ENCODE measurements at regions not wholly inside any gene's neighbourhood (a gene's known extent, or its start where the extent isn't known, plus 50 kb on each side); places are given as distances from the start of the nearest gene placed in this dataset.
"Not testable (repeated sequence)": the region's sequence is repeated elsewhere in the genome, so short reads cannot be mapped to it uniquely, and the experiment has no call there.

DNA sequence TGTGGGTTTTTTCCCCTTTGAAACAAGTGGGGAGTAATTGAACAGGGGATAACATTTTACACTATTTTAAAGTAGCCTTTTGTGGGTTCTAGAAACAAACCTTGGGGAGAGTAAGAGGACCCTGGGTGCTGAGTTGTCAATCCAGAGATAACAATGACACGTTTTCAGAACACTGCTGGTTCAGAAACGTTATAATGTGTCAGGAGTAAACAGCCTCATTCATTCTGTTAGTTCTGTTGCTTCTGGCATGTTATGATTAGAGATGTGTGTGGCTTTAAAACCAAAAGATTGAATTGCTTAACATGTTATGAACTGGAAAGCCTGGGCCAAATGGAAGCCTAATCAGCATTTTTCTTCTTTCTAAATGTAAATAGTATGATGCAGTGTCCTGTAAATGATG is 680.5 kb upstream of the NOVA1 start:
- H3K4me1 ChIP-seq (ENCODE audit: low read depth): no peaks in the 10 kb centered on the region
- H3K4me3 ChIP-seq: no peak overlapping the region
- TF ChIP-seq, protein P1, sequence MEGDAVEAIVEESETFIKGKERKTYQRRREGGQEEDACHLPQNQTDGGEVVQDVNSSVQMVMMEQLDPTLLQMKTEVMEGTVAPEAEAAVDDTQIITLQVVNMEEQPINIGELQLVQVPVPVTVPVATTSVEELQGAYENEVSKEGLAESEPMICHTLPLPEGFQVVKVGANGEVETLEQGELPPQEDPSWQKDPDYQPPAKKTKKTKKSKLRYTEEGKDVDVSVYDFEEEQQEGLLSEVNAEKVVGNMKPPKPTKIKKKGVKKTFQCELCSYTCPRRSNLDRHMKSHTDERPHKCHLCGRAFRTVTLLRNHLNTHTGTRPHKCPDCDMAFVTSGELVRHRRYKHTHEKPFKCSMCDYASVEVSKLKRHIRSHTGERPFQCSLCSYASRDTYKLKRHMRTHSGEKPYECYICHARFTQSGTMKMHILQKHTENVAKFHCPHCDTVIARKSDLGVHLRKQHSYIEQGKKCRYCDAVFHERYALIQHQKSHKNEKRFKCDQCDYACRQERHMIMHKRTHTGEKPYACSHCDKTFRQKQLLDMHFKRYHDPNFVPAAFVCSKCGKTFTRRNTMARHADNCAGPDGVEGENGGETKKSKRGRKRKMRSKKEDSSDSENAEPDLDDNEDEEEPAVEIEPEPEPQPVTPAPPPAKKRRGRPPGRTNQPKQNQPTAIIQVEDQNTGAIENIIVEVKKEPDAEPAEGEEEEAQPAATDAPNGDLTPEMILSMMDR (IDR thresholded peaks at IDR 0.05; ENCODE audit: low read depth, low read length): no peak
- no peaks in the 10 kb centered on the region for H3K27me3 ChIP-seq
- DNase-seq (ENCODE audit: low read depth in 1 of 2, low spot score in 1 of 2): no peak
- H3K36me3 ChIP-seq: no peaks in the 10 kb centered on the region
- H3K27ac ChIP-seq: no peak overlapping the region
- H3K9me3 ChIP-seq (ENCODE audit: low read depth): no peaks in the 10 kb centered on the region

- Histone ChIP-seq H3K27ac (no peak overlapping the region), H3K4me1 (ENCODE audit: low read depth) (no peaks in the 10 kb centered on the region), H3K27me3 (no peaks in the 10 kb centered on the region), H3K36me3 (no peaks in the 10 kb centered on the region), H3K4me3 (no peak overlapping the region), H3K9me3 (ENCODE audit: low read depth) (no peaks in the 10 kb centered on the region)
- no peak for DNase-seq (ENCODE audit: low read depth in 1 of 2, low spot score in 1 of 2)
- TF ChIP-seq, protein P1 (IDR thresholded peaks at IDR 0.05; ENCODE audit: low read depth, low read length): no peak
Measured at GRCh38 chr14:27305441-27305945, 707.7 kb upstream of the NOVA1 start.

GRCh38 chr14:27312730-27313129 is 714.9 kb upstream of the NOVA1 start:
- H3K4me1 ChIP-seq (ENCODE audit: low read depth); H3K9me3 ChIP-seq (ENCODE audit: low read depth); H3K27me3 ChIP-seq; H3K4me3 ChIP-seq; H3K27ac ChIP-seq; H3K36me3 ChIP-seq; DNase-seq (ENCODE audit: low read depth in 1 of 2, low spot score in 1 of 2): not testable (repeated sequence)

GRCh38 chr14:27314231-27314630 is 716.4 kb upstream of the NOVA1 start:
- Histone ChIP-seq H3K9me3 (ENCODE audit: low read depth) (no peaks in the 10 kb centered on the region), H3K36me3 (no peaks in the 10 kb centered on the region)
- TF ChIP-seq, protein P1 (IDR thresholded peaks at IDR 0.05; ENCODE audit: low read depth, low read length): no peak

DNA sequence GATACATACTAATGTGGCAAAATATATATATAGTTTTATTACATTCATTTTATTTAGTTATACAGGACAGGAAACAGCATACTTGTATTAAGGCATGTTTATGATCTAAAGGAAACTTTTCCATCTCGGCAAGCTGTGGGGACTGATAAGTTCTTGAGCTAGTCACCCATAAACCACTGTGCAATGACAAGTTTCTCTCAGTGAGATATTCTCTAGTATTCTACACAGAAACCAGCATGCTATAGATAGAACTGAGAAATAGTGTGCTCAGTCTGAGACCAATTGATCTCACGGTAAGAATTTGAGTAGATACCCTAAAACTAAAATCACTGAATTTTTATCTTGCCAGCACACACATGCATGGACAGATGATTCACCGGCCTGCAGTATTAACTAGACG is 717.6 kb upstream of the NOVA1 start:
- no peaks in the 10 kb centered on the region for H3K36me3 ChIP-seq
- no peak overlapping the region for H3K4me3 ChIP-seq
- H3K4me1 ChIP-seq (ENCODE audit: low read depth): no peaks in the 10 kb centered on the region
- DNase-seq (ENCODE audit: low read depth in 1 of 2, low spot score in 1 of 2): no peak
- H3K9me3 ChIP-seq (ENCODE audit: low read depth): no peaks in the 10 kb centered on the region
- no peaks in the 10 kb centered on the region for H3K27me3 ChIP-seq
- H3K27ac ChIP-seq: no peak overlapping the region
- TF ChIP-seq, protein P1 (IDR thresholded peaks at IDR 0.05; ENCODE audit: low read depth, low read length): no peak

More at GRCh38 chr14:27314231-27314630, 716.4 kb upstream of the NOVA1 start:
- Histone ChIP-seq H3K27ac (no peak overlapping the region), H3K4me3 (no peak overlapping the region), H3K27me3 (no peaks in the 10 kb centered on the region), H3K4me1 (ENCODE audit: low read depth) (no peaks in the 10 kb centered on the region)
- DNase-seq (ENCODE audit: low read depth in 1 of 2, low spot score in 1 of 2): no peak

DNA sequence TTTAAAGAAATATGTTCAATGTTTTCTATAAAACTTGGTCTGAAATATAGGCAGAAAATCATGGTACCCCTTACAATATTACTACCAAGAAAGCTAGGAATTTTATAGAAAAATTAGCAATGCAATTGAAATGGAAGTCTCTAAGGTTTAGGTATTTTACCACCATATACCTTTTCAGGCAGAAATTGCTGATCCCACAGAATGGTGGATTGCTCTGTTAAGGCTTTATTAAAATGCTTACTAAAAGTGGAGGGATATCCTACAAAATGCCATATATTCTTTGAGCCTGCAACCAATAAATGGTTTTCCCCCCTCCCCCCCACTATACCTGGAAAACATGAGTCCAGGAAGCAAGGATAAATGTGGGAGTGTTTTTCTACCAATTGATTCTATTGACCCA is 718.1 kb upstream of the NOVA1 start:
- Histone ChIP-seq H3K9me3 (ENCODE audit: low read depth) (no peaks in the 10 kb centered on the region), H3K27me3 (no peaks in the 10 kb centered on the region), H3K4me1 (ENCODE audit: low read depth) (no peaks in the 10 kb centered on the region), H3K4me3 (no peak overlapping the region), H3K27ac (no peak overlapping the region), H3K36me3 (no peaks in the 10 kb centered on the region)
- TF ChIP-seq, protein P1 (IDR thresholded peaks at IDR 0.05; ENCODE audit: low read depth, low read length): no peak
- DNase-seq (ENCODE audit: low read depth in 1 of 2, low spot score in 1 of 2): no peak
